ENCODE measurements at regions not wholly inside any gene's neighbourhood (a gene's known extent, or its start where the extent isn't known, plus 50 kb on each side); places are given as distances from the start of the nearest gene placed in this dataset.

GRCh38 chr4:110737931-110738330 is 115.1 kb upstream of the PITX2 start:
- no peak for DNase-seq
- TF ChIP-seq POLR2A (IDR thresholded peaks at IDR 0.05; ENCODE audit: low read length), result no peak
- TF ChIP-seq GATA1 (IDR thresholded peaks at IDR 0.05; ENCODE audit: low read depth, low read length), result no peak

- TF ChIP-seq GATA1 (IDR thresholded peaks at IDR 0.05; ENCODE audit: low read depth, low read length) (no peak), POLR2A (IDR thresholded peaks at IDR 0.05; ENCODE audit: low read length) (no peak)
- DNase-seq, result no peak
Measured at GRCh38 chr4:110742143-110742542, 119.3 kb upstream of the PITX2 start.

DNA sequence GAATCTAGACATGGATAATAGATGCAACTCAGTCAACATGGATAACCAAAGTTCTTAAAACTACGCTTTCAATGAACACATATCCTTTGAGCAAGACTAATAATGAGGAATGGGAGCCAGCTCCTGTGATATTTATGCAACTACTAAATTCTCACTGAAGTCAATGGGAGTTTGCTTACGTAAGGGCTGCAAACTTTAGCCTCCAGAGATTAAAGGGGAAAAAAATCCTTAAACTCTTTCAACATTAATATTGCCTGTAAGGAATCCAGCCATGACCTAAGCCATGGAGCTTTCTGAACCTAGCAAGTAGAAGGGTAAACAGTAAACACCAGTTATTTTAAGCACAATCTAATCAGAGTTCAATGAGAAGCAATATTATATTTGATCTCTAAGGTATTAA is 125.2 kb upstream of the PITX2 start:
- TF ChIP-seq POLR2A (IDR thresholded peaks at IDR 0.05; ENCODE audit: low read length) (no peak), GATA1 (IDR thresholded peaks at IDR 0.05; ENCODE audit: low read depth, low read length) (no peak)
- DNase-seq, result no peak

- no peak for DNase-seq
- TF ChIP-seq GATA1 (IDR thresholded peaks at IDR 0.05; ENCODE audit: low read depth, low read length), result no peak
- no peak for TF ChIP-seq POLR2A (IDR thresholded peaks at IDR 0.05; ENCODE audit: low read length)
Measured at GRCh38 chr4:110751183-110751582, 128.3 kb upstream of the PITX2 start.

GRCh38 chr4:110751986-110752385 is 129.1 kb upstream of the PITX2 start:
- TF ChIP-seq POLR2A (IDR thresholded peaks at IDR 0.05; ENCODE audit: low read length) (no peak), GATA1 (IDR thresholded peaks at IDR 0.05; ENCODE audit: low read depth, low read length) (no peak)
- DNase-seq, result no peak

DNA sequence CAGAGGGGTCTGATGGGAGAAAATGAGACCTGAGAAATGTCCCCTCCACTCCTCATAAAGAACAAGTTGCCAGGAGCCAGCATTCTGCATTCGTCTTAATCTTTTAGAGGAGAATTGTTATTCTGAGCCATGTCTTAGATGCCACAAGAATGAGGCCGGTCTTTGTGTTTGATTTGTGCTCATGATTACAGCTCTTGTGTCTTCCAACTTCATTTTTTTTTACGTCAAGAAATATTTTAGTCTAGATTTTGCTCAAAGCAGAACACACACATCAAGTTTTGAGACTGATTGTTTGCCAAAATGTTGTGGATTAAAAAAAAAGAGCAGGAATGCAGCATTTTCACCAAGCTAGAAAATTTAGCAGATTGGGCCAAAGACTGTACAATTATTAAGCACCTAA is 130.6 kb upstream of the PITX2 start:
- no peak for DNase-seq
- TF ChIP-seq GATA1 (IDR thresholded peaks at IDR 0.05; ENCODE audit: low read depth, low read length) (no peak), POLR2A (IDR thresholded peaks at IDR 0.05; ENCODE audit: low read length) (no peak)

DNA sequence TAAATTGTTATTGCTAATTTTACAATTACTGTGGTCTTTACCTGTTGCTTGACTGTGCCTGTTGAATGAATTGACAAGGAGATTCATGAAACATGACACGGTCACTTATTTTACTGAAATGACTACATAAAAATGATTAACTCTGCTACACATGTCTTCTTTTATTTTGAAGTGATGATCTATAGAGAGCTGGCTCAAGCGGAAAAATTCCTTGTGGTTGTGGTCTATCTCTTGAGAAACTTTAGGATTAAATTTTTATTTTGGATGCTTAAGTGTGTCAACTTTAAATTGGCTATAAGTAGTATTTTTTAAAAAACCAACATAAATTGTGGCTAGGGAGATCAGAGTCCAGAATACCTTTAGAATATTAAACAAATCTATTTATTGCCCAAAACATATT is 131.8 kb upstream of the PITX2 start:
- TF ChIP-seq GATA1 (IDR thresholded peaks at IDR 0.05; ENCODE audit: low read depth, low read length) (no peak), POLR2A (IDR thresholded peaks at IDR 0.05; ENCODE audit: low read length) (no peak)
- DNase-seq, result no peak

GRCh38 chr4:110769578-110769977 is 146.7 kb upstream of the PITX2 start:
- no peak for TF ChIP-seq GATA1 (IDR thresholded peaks at IDR 0.05; ENCODE audit: low read depth, low read length)
- TF ChIP-seq POLR2A (IDR thresholded peaks at IDR 0.05; ENCODE audit: low read length), result no peak
- no peak for DNase-seq

DNA sequence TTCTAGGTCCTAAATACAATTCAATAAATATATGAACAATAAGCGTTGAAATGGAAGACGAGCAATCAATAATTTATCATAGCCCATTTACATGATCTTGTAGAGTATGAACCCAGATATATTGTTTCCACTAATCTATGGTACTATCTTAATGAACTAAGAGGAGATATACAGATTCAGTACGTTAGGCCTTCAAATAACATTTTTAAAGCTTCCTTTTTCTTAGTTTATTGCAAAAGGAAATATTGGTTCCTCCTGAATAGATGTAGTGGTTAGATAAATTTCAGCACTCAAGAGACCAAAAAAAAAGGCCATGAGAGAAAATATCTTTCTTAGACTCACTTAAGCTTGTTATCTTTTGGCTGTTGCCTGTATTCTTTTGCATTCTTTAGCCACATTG is 147.5 kb upstream of the PITX2 start:
- TF ChIP-seq POLR2A (IDR thresholded peaks at IDR 0.05; ENCODE audit: low read length), result no peak
- TF ChIP-seq GATA1 (IDR thresholded peaks at IDR 0.05; ENCODE audit: low read depth, low read length), result no peak
- DNase-seq, result no peak

- TF ChIP-seq GATA1 (IDR thresholded peaks at IDR 0.05; ENCODE audit: low read depth, low read length) (no peak), POLR2A (IDR thresholded peaks at IDR 0.05; ENCODE audit: low read length) (no peak)
- DNase-seq, result no peak
Measured at GRCh38 chr4:110778521-110778920, 155.6 kb upstream of the PITX2 start.

DNA sequence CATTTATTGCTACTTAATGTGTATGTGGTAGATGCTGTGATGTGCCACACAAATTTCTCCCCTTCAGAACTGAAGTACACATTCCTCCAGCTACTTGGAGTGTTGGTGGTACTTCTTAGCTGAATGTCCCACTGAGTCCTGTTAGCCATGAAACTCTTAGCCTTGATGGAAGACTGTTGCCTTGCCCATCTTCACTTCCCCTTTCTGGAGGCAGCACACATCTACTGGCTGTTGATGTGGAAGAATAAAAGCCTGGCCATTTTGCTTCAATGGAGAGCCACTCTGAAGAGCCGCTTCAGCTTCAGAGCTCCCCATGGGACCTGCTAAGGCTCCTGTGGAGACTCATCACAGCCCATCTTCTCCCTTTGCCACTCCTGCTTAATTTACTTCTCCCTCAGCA is 157.7 kb upstream of the PITX2 start:
- DNase-seq, result no peak
- TF ChIP-seq GATA1 (IDR thresholded peaks at IDR 0.05; ENCODE audit: low read depth, low read length), result no peak
- TF ChIP-seq POLR2A (IDR thresholded peaks at IDR 0.05; ENCODE audit: low read length), result no peak

DNA sequence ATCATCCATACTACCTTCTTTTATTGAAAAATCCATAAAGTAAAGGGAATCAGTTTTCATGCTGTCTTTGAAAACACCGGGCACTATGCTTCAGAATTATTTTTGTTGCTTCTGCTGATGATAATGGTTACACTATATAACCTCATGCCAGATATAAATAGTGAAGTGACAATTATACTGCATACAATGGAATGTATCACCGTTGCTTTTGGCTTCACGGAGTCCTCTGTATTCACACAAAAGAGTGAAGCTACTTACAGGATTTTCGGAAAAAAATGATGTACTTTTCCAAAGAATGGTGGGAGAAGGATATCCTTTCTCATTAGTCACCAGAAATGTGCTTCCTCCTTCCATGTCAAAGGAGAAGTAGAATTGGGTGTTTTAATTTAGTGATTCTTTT is 159.1 kb upstream of the PITX2 start:
- no peak for DNase-seq
- TF ChIP-seq GATA1 (IDR thresholded peaks at IDR 0.05; ENCODE audit: low read depth, low read length), result no peak
- no peak for TF ChIP-seq POLR2A (IDR thresholded peaks at IDR 0.05; ENCODE audit: low read length)

- no peak for TF ChIP-seq GATA1 (IDR thresholded peaks at IDR 0.05; ENCODE audit: low read depth, low read length)
- no peak for TF ChIP-seq POLR2A (IDR thresholded peaks at IDR 0.05; ENCODE audit: low read length)
- no peak for DNase-seq
Measured at GRCh38 chr4:110787109-110787508, 164.2 kb upstream of the PITX2 start.

DNA sequence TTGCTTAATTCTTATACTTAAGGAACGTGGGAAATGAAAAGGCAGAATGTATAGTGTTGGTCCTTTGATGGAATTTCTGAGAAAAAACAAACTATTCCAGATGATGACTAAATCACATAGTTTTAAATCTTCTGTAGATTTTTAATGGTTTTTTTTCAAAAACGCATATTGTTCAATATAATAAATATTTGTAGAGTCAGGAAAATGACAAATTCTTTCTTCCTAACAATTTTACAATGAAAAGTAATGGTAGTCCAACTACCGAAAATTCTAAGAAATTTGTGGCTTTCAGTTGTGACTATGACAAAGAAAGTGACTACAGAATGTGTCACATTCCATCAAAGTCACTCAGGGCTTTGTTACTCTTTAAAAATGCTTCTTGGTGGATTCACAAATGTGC is 164.8 kb upstream of the PITX2 start:
- DNase-seq, result no peak
- no peak for TF ChIP-seq POLR2A (IDR thresholded peaks at IDR 0.05; ENCODE audit: low read length)
- TF ChIP-seq GATA1 (IDR thresholded peaks at IDR 0.05; ENCODE audit: low read depth, low read length), result no peak

- no peak for DNase-seq
- no peak for TF ChIP-seq POLR2A (IDR thresholded peaks at IDR 0.05; ENCODE audit: low read length)
Measured at GRCh38 chr4:110788302-110788701, 165.4 kb upstream of the PITX2 start.

DNA sequence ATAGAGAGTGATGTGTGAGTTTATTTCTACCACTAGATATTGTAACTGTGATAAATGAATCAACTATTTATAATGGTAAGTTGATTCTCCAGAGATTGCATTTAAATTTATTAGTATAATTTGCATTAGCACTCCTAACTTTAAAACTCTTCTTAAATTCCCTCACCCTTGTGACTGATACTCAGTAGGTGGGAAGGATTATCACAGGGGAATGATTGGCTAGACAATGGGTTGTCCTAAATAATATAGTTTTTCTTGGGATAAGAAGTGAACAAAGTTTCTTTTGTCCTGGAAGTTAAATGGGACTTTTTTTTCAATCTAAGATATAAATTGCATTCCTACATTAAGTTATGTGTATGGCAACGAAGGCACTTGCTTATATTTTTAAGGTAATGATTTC is 169.2 kb upstream of the PITX2 start:
- DNase-seq, result no peak
- no peak for TF ChIP-seq POLR2A (IDR thresholded peaks at IDR 0.05; ENCODE audit: low read length)
- no peak for TF ChIP-seq GATA1 (IDR thresholded peaks at IDR 0.05; ENCODE audit: low read depth, low read length)
